Jurkat, Clone E6-1 (cell line): ENCODE measurements at regions not wholly inside any gene's neighbourhood (a gene's known extent, or its start where the extent isn't known, plus 50 kb on each side); places are given as distances from the start of the nearest gene placed in this dataset.
A peak's percentile ranks its signal among the peaks of the same experiment; 100 is the strongest.

Experiments
- DNase-seq: peaks from one replicate; pipeline ENCODE4 v3.0.0-alpha.2; 2011; ENCODE audit warnings: low read depth, low spot score
- H3K4me3 ChIP-seq: 2 replicates; pipeline ENCODE4 v1.5.1; 2011; ENCODE audit warnings: mild to moderate bottlenecking, low read length, control low read depth, moderate library complexity

DNA sequence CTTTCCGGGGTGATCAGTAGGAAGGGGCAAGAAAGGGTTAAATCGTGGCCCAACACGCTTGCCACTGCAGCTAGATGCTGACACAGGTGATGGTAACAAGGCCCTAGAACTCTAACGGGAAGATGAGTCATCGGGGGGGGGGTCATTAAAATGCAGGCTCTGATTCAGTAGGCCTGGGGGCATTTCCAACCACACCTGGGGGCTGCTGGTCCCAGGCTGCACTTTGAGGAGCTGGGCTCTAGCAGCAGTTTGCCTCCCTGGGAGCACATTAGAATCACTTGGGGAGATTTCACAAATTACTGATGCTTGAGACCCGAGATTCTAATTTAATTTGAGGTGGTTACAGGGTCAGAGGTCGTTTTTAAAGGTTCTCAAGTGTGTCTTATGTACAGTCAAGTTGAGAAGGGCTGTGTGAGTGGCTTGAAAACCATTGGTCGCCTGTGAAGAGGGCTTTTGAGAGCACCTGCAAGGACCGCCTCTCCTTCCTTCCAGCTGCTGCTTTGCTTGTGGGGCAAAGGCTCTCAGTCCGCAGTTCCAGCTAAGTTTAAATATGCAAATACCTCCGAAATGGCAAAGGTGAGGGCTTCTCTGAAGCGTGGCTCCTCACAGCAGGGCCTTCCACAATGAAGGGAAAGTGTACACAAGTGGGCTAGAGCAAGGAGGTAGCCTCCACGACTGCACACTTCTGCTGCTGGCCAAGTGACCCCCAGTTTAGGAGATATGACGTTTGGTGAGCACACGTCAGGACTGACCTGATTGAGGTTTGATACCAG is 84.2 kb upstream of the KCNK12 start:
- DNase-seq: no peak

DNA sequence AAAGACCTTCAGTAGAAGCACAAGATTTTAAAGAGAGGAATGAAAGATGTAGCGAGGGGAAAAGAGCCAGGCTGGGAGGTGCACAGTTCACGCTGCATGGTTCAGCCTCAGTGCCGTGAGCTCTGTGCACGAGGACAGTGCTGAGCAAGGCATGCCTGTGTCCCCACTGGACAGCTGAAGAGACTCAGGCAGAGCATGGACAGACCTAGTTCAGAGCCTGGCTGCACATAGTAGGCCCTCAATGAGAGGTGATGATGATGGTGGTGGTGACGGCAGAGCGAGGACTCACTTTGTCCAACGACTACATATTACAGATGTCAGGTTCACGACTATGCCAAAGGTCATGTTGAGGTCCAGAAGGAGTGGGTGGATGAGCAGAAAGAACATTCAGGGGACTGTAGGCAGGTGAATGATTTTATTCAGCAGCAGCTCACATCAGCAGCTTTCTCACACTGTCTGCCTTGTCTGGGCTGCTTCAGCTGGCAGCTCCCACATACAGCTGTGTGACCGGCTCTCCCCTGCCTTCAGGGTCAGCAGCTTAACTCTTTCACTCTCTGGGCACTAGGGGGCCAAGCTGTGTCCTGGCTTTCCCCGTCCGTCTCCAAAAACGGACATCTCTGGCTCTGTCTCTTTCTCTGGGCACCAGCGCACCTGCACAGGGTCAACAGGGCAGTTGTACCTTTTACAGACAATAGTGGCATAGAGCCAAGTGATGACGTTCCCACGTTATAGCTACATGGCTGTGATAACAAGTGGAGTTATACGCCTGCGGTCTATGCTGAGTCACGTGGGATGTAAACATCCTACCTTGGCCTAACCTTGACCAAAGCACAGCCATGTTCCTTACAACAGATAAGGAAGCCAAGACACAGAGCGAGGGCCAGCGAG is 83.4 kb upstream of the KCNK12 start:
- DNase-seq: no peak
- H3K4me3 ChIP-seq: no peak overlapping the region

More for the DNA sequence above, 84.2 kb upstream of the KCNK12 start:
- H3K4me3 ChIP-seq: no peak overlapping the region

GRCh38 chr2:47653036-47653435 is 82.3 kb upstream of the KCNK12 start:
- H3K4me3 ChIP-seq: no peak overlapping the region
- DNase-seq: no peak

DNA sequence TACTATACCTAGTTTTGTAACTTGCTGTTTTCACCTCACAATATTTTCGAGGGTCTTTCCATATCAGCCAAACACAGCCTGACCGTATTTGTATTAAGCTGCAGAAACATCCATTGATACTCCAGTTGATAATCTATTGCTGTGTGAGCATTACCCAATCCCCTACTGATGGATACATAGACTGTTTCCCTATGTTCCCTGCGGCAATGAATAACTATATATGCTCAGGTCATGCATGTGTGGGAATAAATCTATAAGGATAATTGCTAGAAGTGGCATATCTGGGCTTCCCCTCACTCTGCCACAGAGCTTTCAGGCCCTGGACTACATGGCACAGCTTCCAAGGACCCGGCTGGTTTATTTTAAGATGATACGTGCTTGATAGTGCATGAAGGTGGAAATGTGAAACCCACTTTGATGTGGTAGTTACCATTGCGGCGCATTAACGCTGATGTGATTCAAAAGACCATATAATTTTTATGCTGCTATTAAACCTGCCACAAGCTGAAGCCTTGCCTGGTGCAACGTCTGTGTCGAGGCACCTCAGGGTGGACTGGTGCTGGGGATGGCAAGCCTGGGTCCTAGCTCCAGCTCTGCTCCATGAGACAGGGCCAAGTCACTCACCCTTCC is 81.4 kb upstream of the KCNK12 start:
- peak; percentile 6 for DNase-seq
- H3K4me3 ChIP-seq: no peak overlapping the region

GRCh38 chr2:47651296-47651695 is 80.5 kb upstream of the KCNK12 start:
- no peak overlapping the region for H3K4me3 ChIP-seq
- DNase-seq: no peak

DNA sequence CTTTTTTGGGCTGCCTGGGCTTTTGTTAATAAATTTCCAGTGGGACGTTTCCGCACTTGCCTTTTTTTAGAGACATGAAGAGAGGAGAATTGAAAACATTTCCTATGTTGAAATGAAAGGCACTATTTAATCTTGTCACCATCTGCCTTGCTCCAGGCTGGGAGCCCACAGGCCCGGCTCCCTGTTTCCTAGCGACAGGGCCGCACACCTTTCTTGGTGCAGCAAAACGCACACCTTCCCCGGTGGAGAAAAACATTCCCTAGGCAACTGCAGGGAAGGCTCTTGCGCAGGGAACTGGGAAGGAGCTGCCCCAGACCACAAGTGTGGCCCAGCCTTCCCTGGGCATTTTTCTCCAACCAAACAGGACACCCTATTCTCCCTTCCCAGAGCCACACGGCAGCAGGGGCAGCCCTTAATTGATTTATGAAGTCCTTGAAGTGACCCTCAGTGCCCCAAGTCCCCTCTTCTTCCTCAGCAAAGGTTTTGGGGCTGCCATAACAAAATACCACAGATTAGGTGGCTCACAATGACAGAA is 79.3 kb upstream of the KCNK12 start:
- no peak overlapping the region for H3K4me3 ChIP-seq
- no peak for DNase-seq

DNA sequence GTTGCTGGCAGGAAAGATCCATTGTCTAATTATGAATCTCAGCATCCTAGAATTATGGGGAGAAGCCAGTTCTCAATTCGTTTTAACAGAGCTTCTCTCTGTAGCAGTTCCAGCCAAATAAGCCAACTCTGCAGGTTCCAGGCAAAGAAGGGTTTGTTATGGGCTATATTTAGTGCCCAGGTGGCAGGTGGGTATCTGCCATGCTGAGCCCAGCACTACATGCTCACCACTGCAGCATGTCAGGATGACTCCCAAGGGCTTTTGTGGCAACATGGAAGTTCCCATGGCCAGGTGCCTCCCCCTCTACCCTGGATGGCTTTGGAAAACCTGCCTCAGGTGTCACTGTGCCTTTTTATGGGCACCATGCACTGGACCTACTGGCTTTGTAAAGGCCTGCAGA is 74.5 kb upstream of the KCNK12 start:
- no peak for DNase-seq
- no peak overlapping the region for H3K4me3 ChIP-seq

GRCh38 chr2:47644351-47644750 is 73.6 kb upstream of the KCNK12 start:
- H3K4me3 ChIP-seq: no peak overlapping the region

DNA sequence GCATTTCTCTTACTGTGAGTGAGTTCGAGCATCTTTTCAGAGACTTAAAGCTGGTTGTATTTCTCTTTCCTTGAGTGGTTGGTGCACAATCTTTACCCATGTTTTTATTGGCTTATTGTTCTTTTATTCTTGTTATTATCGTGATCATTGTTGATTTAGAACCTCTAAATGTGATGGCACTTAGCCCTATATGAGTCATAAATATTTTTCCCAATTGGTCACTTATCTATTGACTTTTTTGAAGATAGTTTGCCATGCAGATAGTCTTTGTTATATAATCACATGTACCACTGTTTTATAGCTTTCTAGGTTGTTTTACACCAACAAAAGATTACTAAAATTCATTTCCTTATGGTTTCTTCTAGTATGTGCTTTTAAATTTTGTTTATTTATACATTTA is 70.6 kb upstream of the KCNK12 start:
- no peak overlapping the region for H3K4me3 ChIP-seq
- DNase-seq: no peak

More at GRCh38 chr2:47644351-47644750, 73.6 kb upstream of the KCNK12 start:
- DNase-seq: no peak

- H3K4me3 ChIP-seq: no peak overlapping the region
- no peak for DNase-seq
These were observed 69.6 kb upstream of the KCNK12 start for GRCh38 chr2:47640356-47640755.

DNA sequence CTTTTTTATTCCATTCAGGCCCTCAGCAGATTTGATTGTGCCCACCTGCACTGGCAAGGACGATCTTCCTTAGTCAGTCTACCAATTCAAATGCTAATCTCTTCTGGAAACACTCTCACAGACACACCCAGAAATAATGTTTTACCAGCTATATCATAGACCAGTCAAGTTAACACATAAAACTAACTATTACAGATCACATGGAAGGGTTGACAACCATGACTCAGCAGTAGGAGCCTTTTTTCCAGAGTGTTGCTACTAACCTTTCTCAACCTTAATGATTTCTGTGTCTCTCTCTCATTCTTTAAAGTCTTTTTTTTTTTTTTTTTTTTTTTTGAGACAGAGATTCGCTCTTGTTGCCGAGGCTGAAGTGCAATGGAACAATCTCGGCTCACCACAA is 68.7 kb upstream of the KCNK12 start:
- no peak for DNase-seq
- H3K4me3 ChIP-seq: no peak overlapping the region

DNA sequence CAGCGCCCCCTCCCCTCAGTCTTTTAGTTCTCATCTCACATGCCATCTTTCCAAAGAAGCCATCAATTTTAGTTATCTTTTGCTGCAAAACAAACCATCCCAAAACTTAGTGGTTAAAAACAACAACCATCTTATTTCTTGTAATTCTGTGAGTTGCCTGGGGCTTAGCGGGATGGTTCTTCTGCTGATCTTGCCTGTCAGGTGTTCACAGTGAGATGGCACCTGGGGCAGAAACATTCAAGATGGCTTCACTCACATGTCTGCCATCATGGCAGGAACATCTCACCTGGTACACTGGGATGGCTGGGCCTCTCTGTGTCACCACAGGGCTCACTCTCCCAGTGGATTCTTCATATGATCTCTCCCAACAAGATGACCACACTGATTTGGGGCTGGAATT is 67.6 kb upstream of the KCNK12 start:
- no peak for DNase-seq
- no peak overlapping the region for H3K4me3 ChIP-seq

- no peak for DNase-seq
These were observed 65.9 kb upstream of the KCNK12 start for GRCh38 chr2:47636596-47637264.

GRCh38 chr2:47636176-47636575 is 65.4 kb upstream of the KCNK12 start:
- no peak for DNase-seq
- no peak overlapping the region for H3K4me3 ChIP-seq

More at GRCh38 chr2:47636596-47637264, 65.9 kb upstream of the KCNK12 start:
- no peak overlapping the region for H3K4me3 ChIP-seq

DNA sequence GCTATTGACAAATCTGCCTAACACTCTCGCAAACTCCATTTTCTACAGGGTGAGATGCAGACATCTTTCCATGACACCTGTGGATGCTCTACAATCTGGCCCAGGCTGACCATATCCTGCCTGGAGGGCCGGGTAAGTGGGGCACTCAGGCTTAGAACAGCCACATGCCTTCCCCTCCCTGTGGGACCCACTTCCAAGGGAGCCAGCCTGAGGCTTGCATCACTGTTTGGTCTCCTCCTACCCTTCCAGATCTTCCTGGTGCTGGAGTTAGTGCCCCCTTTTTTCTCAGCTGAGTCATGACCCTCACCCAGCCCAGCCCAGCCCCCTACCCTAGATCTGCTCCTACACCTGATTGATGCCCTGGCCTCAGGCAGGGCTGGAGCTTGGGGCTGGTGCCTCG is 62.0 kb upstream of the KCNK12 start:
- DNase-seq: no peak
- H3K4me3 ChIP-seq: no peak overlapping the region

DNA sequence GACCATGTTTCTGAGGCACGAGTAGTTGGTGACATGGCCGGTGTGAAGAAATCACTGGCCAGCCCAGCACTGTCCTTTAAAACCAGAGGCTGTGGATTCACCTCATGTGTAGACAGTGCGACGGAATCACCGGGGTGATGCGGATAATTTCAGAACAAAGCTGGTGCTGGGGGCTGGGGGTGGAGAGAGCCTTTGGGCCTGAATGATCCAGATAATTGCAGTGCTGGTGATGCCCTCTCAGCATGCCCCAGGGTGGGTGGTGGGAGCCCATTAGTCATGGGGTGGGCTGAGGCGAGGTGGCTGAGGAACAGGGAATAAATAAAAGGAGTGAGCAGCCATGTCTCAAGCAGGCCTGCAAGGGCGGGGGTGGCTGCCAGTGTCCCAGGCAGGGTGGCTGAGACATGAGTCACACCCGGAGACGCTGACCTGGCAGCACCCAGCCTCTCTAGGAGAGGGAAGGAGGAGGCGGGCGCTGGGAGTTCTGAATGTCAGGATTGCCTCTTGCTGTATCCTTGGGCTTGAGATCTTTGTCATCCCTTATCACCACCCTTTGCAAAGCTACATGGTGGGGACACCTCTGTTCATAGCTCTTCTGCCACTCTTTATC is 61.1 kb upstream of the KCNK12 start:
- no peak for DNase-seq
- H3K4me3 ChIP-seq: no peak overlapping the region

GRCh38 chr2:47631306-47631705 is 60.5 kb upstream of the KCNK12 start:
- no peak overlapping the region for H3K4me3 ChIP-seq

GRCh38 chr2:47629501-47630460 is 59.0 kb upstream of the KCNK12 start:
- no peak for DNase-seq
- no peak overlapping the region for H3K4me3 ChIP-seq

More at GRCh38 chr2:47631306-47631705, 60.5 kb upstream of the KCNK12 start:
- DNase-seq: no peak
